ENCODE measurements at regions not wholly inside any gene's neighbourhood (a gene's known extent, or its start where the extent isn't known, plus 50 kb on each side); places are given as distances from the start of the nearest gene placed in this dataset.

- Mint-ChIP-seq H3K27ac (no peak overlapping the region), H3K4me1 (no peaks in the 10 kb centered on the region), H3K9me3 (no peaks in the 10 kb centered on the region), H3K36me3 (ENCODE audit: low read depth) (no peaks in the 10 kb centered on the region; the same call in 2 of the 3 replicates), H3K4me3 (no peak overlapping the region), H3K27me3 (ENCODE audit: insufficient read depth, low read depth, poor library complexity) (no peaks in the 10 kb centered on the region)
- peaks cover 3% of the 10 kb centered on the region; the same call in 1 of the 2 replicates for H3K4me1 ChIP-seq (ENCODE audit: insufficient read depth)
- DNase-seq (ENCODE audit: low spot score) (no peak), ATAC-seq (no peak)
- no peaks in the 10 kb centered on the region for H3K79me2 ChIP-seq (replicated peaks; ENCODE audit: insufficient read depth)
- no peaks in the 10 kb centered on the region for H3K36me3 ChIP-seq (ENCODE audit: insufficient read depth)
- H2AFZ ChIP-seq: no peak overlapping the region
- no peak overlapping the region for H3K4me3 ChIP-seq
- no peaks in the 10 kb centered on the region for H4K20me1 ChIP-seq (replicated peaks; ENCODE audit: insufficient read depth)
- no peaks in the 10 kb centered on the region for H3K27me3 ChIP-seq (ENCODE audit: insufficient read depth)
- H3K9me2 ChIP-seq (ENCODE audit: insufficient read depth): peaks cover 5% of the 10 kb centered on the region
- H3F3A ChIP-seq (replicated peaks; ENCODE audit: low read depth): no peaks in the 10 kb centered on the region
- no peak for TF ChIP-seq STAT1 (IDR thresholded peaks at IDR 0.05; ENCODE audit: unreplicated experiment)
- no peak for TF ChIP-seq EZH2phosphoT487 (IDR thresholded peaks at IDR 0.05; ENCODE audit: unreplicated experiment)
- H3K27ac ChIP-seq (ENCODE audit: low read depth): no peak overlapping the region
- no peak overlapping the region for H3K4me2 ChIP-seq
Measured at GRCh38 chr13:94880463-94880862, 168.1 kb upstream of the SOX21 start.

- Mint-ChIP-seq H3K9me3 (no peaks in the 10 kb centered on the region), H3K27ac (no peak overlapping the region), H3K4me1 (no peaks in the 10 kb centered on the region), H3K4me3 (no peak overlapping the region), H3K27me3 (ENCODE audit: insufficient read depth, low read depth, poor library complexity) (peaks cover 2% of the 10 kb centered on the region), H3K36me3 (ENCODE audit: low read depth) (no peaks in the 10 kb centered on the region; the same call in 2 of the 3 replicates)
- H3K79me2 ChIP-seq (replicated peaks; ENCODE audit: insufficient read depth): no peaks in the 10 kb centered on the region
- no peaks in the 10 kb centered on the region for H3K27me3 ChIP-seq (ENCODE audit: insufficient read depth)
- no peaks in the 10 kb centered on the region for H3K36me3 ChIP-seq (ENCODE audit: insufficient read depth)
- H3F3A ChIP-seq (replicated peaks; ENCODE audit: low read depth): no peaks in the 10 kb centered on the region
- 0 out of 2 replicates have a peak overlapping the region, but pooled peaks have one; percentile 76 for H2AFZ ChIP-seq
- ATAC-seq: no peak
- peaks cover 3% of the 10 kb centered on the region; the same call in 1 of the 2 replicates for H3K4me1 ChIP-seq (ENCODE audit: insufficient read depth)
- DNase-seq (ENCODE audit: low spot score): no peak
- H3K4me2 ChIP-seq: no peak overlapping the region
- H4K20me1 ChIP-seq (replicated peaks; ENCODE audit: insufficient read depth): no peaks in the 10 kb centered on the region
- TF ChIP-seq, protein P1, sequence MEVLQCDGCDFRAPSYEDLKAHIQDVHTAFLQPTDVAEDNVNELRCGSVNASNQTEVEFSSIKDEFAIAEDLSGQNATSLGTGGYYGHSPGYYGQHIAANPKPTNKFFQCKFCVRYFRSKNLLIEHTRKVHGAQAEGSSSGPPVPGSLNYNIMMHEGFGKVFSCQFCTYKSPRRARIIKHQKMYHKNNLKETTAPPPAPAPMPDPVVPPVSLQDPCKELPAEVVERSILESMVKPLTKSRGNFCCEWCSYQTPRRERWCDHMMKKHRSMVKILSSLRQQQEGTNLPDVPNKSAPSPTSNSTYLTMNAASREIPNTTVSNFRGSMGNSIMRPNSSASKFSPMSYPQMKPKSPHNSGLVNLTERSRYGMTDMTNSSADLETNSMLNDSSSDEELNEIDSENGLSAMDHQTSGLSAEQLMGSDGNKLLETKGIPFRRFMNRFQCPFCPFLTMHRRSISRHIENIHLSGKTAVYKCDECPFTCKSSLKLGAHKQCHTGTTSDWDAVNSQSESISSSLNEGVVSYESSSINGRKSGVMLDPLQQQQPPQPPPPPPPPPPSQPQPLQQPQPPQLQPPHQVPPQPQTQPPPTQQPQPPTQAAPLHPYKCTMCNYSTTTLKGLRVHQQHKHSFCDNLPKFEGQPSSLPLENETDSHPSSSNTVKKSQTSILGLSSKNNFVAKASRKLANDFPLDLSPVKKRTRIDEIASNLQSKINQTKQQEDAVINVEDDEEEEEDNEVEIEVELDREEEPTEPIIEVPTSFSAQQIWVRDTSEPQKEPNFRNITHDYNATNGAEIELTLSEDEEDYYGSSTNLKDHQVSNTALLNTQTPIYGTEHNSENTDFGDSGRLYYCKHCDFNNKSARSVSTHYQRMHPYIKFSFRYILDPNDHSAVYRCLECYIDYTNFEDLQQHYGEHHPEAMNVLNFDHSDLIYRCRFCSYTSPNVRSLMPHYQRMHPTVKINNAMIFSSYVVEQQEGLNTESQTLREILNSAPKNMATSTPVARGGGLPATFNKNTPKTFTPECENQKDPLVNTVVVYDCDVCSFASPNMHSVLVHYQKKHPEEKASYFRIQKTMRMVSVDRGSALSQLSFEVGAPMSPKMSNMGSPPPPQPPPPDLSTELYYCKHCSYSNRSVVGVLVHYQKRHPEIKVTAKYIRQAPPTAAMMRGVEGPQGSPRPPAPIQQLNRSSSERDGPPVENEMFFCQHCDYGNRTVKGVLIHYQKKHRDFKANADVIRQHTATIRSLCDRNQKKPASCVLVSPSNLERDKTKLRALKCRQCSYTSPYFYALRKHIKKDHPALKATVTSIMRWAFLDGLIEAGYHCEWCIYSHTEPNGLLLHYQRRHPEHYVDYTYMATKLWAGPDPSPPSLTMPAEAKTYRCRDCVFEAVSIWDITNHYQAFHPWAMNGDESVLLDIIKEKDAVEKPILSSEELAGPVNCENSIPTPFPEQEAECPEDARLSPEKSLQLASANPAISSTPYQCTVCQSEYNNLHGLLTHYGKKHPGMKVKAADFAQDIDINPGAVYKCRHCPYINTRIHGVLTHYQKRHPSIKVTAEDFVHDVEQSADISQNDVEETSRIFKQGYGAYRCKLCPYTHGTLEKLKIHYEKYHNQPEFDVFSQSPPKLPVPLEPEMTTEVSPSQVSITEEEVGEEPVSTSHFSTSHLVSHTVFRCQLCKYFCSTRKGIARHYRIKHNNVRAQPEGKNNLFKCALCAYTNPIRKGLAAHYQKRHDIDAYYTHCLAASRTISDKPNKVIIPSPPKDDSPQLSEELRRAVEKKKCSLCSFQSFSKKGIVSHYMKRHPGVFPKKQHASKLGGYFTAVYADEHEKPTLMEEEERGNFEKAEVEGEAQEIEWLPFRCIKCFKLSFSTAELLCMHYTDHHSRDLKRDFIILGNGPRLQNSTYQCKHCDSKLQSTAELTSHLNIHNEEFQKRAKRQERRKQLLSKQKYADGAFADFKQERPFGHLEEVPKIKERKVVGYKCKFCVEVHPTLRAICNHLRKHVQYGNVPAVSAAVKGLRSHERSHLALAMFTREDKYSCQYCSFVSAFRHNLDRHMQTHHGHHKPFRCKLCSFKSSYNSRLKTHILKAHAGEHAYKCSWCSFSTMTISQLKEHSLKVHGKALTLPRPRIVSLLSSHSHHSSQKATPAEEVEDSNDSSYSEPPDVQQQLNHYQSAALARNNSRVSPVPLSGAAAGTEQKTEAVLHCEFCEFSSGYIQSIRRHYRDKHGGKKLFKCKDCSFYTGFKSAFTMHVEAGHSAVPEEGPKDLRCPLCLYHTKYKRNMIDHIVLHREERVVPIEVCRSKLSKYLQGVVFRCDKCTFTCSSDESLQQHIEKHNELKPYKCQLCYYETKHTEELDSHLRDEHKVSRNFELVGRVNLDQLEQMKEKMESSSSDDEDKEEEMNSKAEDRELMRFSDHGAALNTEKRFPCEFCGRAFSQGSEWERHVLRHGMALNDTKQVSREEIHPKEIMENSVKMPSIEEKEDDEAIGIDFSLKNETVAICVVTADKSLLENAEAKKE (CRISPR knock-in tag; IDR thresholded peaks at IDR 0.05): no peak
- TF ChIP-seq CREB1 (CRISPR knock-in tag; IDR thresholded peaks at IDR 0.05; ENCODE audit: low read depth): no peak
- TF ChIP-seq EZH2phosphoT487 (IDR thresholded peaks at IDR 0.05; ENCODE audit: unreplicated experiment): no peak
- TF ChIP-seq ZNF114 (CRISPR knock-in tag; IDR thresholded peaks at IDR 0.05): no peak
- TF ChIP-seq ETS1 (IDR thresholded peaks at IDR 0.05): no peak
- TF ChIP-seq JUNB (IDR thresholded peaks at IDR 0.05; ENCODE audit: unreplicated experiment): no peak
- TF ChIP-seq, protein P2, sequence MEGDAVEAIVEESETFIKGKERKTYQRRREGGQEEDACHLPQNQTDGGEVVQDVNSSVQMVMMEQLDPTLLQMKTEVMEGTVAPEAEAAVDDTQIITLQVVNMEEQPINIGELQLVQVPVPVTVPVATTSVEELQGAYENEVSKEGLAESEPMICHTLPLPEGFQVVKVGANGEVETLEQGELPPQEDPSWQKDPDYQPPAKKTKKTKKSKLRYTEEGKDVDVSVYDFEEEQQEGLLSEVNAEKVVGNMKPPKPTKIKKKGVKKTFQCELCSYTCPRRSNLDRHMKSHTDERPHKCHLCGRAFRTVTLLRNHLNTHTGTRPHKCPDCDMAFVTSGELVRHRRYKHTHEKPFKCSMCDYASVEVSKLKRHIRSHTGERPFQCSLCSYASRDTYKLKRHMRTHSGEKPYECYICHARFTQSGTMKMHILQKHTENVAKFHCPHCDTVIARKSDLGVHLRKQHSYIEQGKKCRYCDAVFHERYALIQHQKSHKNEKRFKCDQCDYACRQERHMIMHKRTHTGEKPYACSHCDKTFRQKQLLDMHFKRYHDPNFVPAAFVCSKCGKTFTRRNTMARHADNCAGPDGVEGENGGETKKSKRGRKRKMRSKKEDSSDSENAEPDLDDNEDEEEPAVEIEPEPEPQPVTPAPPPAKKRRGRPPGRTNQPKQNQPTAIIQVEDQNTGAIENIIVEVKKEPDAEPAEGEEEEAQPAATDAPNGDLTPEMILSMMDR (conservative IDR thresholded peaks at IDR 0.05; ENCODE audit: low read depth in 2 of 2): no peak
- TF ChIP-seq STAT1 (IDR thresholded peaks at IDR 0.05; ENCODE audit: unreplicated experiment): no peak
- TF ChIP-seq NANOG (IDR thresholded peaks at IDR 0.05; ENCODE audit: borderline replicate concordance): no peak
- H3K4me3 ChIP-seq: no peak overlapping the region
- peaks cover 5% of the 10 kb centered on the region for H3K9me2 ChIP-seq (ENCODE audit: insufficient read depth)
- no peak overlapping the region for H3K27ac ChIP-seq (ENCODE audit: low read depth)
Measured at GRCh38 chr13:94878602-94879165, 166.3 kb upstream of the SOX21 start.
